H9 (cell line): ENCODE measurements at regions not wholly inside any gene's neighbourhood (a gene's known extent, or its start where the extent isn't known, plus 50 kb on each side); places are given as distances from the start of the nearest gene placed in this dataset.
A peak's percentile ranks its signal among the peaks of the same experiment; 100 is the strongest.

ENCODE experiments used
- DNase-seq: peaks from one replicate; pipeline ENCODE4 v3.0.0-alpha.2; 2017
- H2AFZ ChIP-seq: one replicate; pipeline ENCODE4 v1.6.1; 2013; ENCODE audit warnings: mild to moderate bottlenecking, low read length, control low read depth, moderate library complexity
- H2AK5ac ChIP-seq: 2 replicates; pipeline ENCODE4 v1.6.1; 2013; ENCODE audit warnings: low read length, control low read depth, mixed read lengths; ENCODE audit not compliant: insufficient read length
- H2BK120ac ChIP-seq: one replicate; pipeline ENCODE4 v1.6.1; 2013; ENCODE audit warnings: low read depth, mild to moderate bottlenecking, low read length, control low read depth, inconsistent platforms; ENCODE audit not compliant: poor library complexity, severe bottlenecking
- H2BK12ac ChIP-seq: 2 replicates; pipeline ENCODE4 v1.6.1; 2013; ENCODE audit warnings: low read length, control low read depth, mixed read lengths, low read depth; ENCODE audit not compliant: insufficient read length
- H2BK15ac ChIP-seq: 2 replicates; pipeline ENCODE4 v1.6.1; 2013; ENCODE audit warnings: low read depth, low read length, control low read depth
- H2BK20ac ChIP-seq: one replicate; pipeline ENCODE4 v1.6.1; 2013; ENCODE audit warnings: low read depth, mild to moderate bottlenecking, low read length, control low read depth, inconsistent platforms; ENCODE audit not compliant: poor library complexity, severe bottlenecking
- H2BK5ac ChIP-seq: 2 replicates; pipeline ENCODE4 v1.6.1; 2013; ENCODE audit warnings: low read length, control low read depth, mixed read lengths; ENCODE audit not compliant: insufficient read length
- H3K14ac ChIP-seq: 2 replicates; pipeline ENCODE4 v1.6.1; 2013; ENCODE audit warnings: low read length, control low read depth; ENCODE audit not compliant: insufficient read depth
- H3K18ac ChIP-seq: 2 replicates; pipeline ENCODE4 v1.6.1; 2013; ENCODE audit warnings: low read depth, mild to moderate bottlenecking, mixed read lengths, low read length, control low read depth; ENCODE audit not compliant: insufficient read length
- H3K23ac ChIP-seq: 2 replicates; pipeline ENCODE4 v1.6.1; 2013; ENCODE audit warnings: low read length, control low read depth, mixed read lengths, low read depth; ENCODE audit not compliant: insufficient read length
- H3K23me2 ChIP-seq: 2 replicates; pipeline ENCODE4 v1.6.1; 2013; ENCODE audit warnings: low read depth, mild to moderate bottlenecking, mixed read lengths, low read length, control low read depth; ENCODE audit not compliant: insufficient read length, poor library complexity, severe bottlenecking
- H3K27ac ChIP-seq: 2 replicates; pipeline ENCODE4 v1.5.1; 2013; ENCODE audit warnings: low read length, control low read depth, mixed read lengths, low read depth; ENCODE audit not compliant: insufficient read length
- H3K27me3 ChIP-seq: 2 replicates; pipeline ENCODE4 v1.6.1; 2013; ENCODE audit warnings: low read length, control low read depth, inconsistent platforms; ENCODE audit not compliant: insufficient read depth
- H3K4ac ChIP-seq: 2 replicates; pipeline ENCODE4 v1.6.1; 2013; ENCODE audit warnings: low read depth, mild to moderate bottlenecking, control low read depth, inconsistent platforms, low read length, moderate library complexity
- H3K4me1 ChIP-seq: 2 replicates; pipeline ENCODE4 v1.6.1; 2013; ENCODE audit warnings: low read length, control low read depth, inconsistent platforms; ENCODE audit not compliant: insufficient read depth
- H3K4me2 ChIP-seq: 2 replicates; pipeline ENCODE4 v1.6.1; 2013; ENCODE audit warnings: low read length, control low read depth, mixed read lengths; ENCODE audit not compliant: insufficient read length, insufficient read depth
- H3K56ac ChIP-seq: 2 replicates; pipeline ENCODE4 v1.6.1; 2013; ENCODE audit warnings: low read depth, mild to moderate bottlenecking, mixed read lengths, low read length, control low read depth; ENCODE audit not compliant: insufficient read length
- H3K79me1 ChIP-seq: 2 replicates; pipeline ENCODE4 v1.6.1; 2013; ENCODE audit warnings: low read depth, mild to moderate bottlenecking, moderate library complexity, low read length, control low read depth, inconsistent platforms; ENCODE audit not compliant: insufficient read depth, poor library complexity, severe bottlenecking
- H3K79me2 ChIP-seq: 2 replicates; pipeline ENCODE4 v1.6.1; 2013; ENCODE audit warnings: low read length, control low read depth, inconsistent platforms; ENCODE audit not compliant: insufficient read depth
- H3K9ac ChIP-seq: 2 replicates; pipeline ENCODE4 v1.6.1; 2013; ENCODE audit warnings: low read length, control low read depth, mixed read lengths; ENCODE audit not compliant: insufficient read length; ENCODE audit errors: extremely low read depth
- H3K9me3 ChIP-seq: one replicate; pipeline ENCODE4 v1.6.1; 2013; ENCODE audit warnings: low read depth, low read length, inconsistent platforms; ENCODE audit not compliant: control insufficient read depth
- H3T11ph ChIP-seq: one replicate; pipeline ENCODE4 v1.6.1; 2013; ENCODE audit warnings: mild to moderate bottlenecking, low read length, control low read depth, inconsistent platforms
- H4K20me1 ChIP-seq: one replicate; pipeline ENCODE4 v1.6.1; 2013; ENCODE audit not compliant: control insufficient read depth, insufficient read length, insufficient read depth
- H4K5ac ChIP-seq: 2 replicates; pipeline ENCODE4 v1.6.1; 2013; ENCODE audit warnings: low read depth, mild to moderate bottlenecking, mixed read lengths, low read length, control low read depth; ENCODE audit not compliant: insufficient read length
- H4K8ac ChIP-seq: replicated peaks from 2 replicates; pipeline ENCODE4 v1.6.1; 2013; ENCODE audit warnings: low read length, control low read depth, mixed read lengths, low read depth; ENCODE audit not compliant: insufficient read length
- H4K91ac ChIP-seq: 2 replicates; pipeline ENCODE4 v1.6.1; 2013; ENCODE audit warnings: low read depth, mild to moderate bottlenecking, moderate library complexity, mixed read lengths, low read length, control low read depth; ENCODE audit not compliant: insufficient read length
- H3K27ac Mint-ChIP-seq, 3 experiments: 2 replicates in 2 of 3; 3 replicates in 1 of 3; pipeline ENCODE4 v1.8.0; 2020 to 2021; ENCODE audit warnings: mixed read lengths in 3 of 3, mild to moderate bottlenecking in 1 of 3, moderate library complexity in 1 of 3
- H3K27me3 Mint-ChIP-seq: 2 replicates; pipeline ENCODE4 v1.8.0; 2021; ENCODE audit warnings: low read depth, mild to moderate bottlenecking, moderate library complexity, mixed read lengths
- H3K36me3 Mint-ChIP-seq, 3 experiments: 2 replicates in 2 of 3; 3 replicates in 1 of 3; pipeline ENCODE4 v1.8.0; 2020 to 2021; ENCODE audit warnings: low read depth in 3 of 3, mixed read lengths in 3 of 3; ENCODE audit not compliant: insufficient read depth in 1 of 3
- H3K4me1 Mint-ChIP-seq, 2 experiments: 2 replicates each; pipeline ENCODE4 v1.8.0; 2020; ENCODE audit warnings: mixed read lengths in 2 of 2
- H3K4me3 Mint-ChIP-seq, 2 experiments: 2 replicates in 1 of 2; 3 replicates in 1 of 2; pipeline ENCODE4 v1.8.0; 2020 to 2021; ENCODE audit warnings: mild to moderate bottlenecking in 2 of 2, mixed read lengths in 2 of 2, moderate library complexity in 1 of 2
- H3K9me3 Mint-ChIP-seq, 2 experiments: 2 replicates in 1 of 2; 3 replicates in 1 of 2; pipeline ENCODE4 v1.8.0; 2020; ENCODE audit warnings: mild to moderate bottlenecking in 2 of 2, mixed read lengths in 2 of 2, moderate library complexity in 1 of 2
- CTCF ChIP-seq: fragments of 200-600 bp; sonication (generic); conservative IDR thresholded peaks from 3 replicates; pipeline ENCODE4 v1.8.0; 2021; ENCODE audit warnings: antibody characterized with exemption, mild to moderate bottlenecking
- WGBS: extraction: QIAGEN DNeasy Blood & Tissue Kit; methylation state at CpG from one replicate; pipeline ENCODE4 v1.1.7; 2013; ENCODE audit warnings: missing lambda C conversion rate, low lambda C conversion rate, mixed read lengths; ENCODE audit not compliant: insufficient read length; ENCODE audit errors: extremely low coverage; 5-methylcytosine and 5-hydroxymethylcytosine counted together

DNA sequence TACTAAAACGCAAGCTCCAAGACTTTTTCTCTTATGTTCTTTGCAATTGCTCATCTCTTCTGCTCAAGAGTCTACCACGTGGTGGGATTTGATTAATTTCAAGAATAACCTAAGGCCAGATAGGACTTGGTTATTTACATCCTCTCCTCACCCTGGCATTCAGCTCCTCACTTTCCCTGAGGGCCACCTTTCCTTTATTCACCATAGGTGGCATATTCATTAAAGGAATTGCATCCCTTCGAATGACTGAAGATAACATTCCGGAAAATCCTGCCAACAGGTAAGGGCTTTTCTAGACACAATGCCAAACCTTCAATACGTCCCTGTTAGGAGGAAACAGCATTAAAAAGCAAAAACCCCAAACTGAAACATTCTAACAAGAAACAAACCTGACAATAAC, 220.0 kb upstream of the KBTBD8 start:
- H2AK5ac ChIP-seq: no peak overlapping the region
- 0 out of 5 replicates have a peak overlapping the region, but pooled peaks of 1 of the 2 experiments have one; percentile 37 for H3K4me3 Mint-ChIP-seq
- no peak overlapping the region for H2AFZ ChIP-seq
- H3T11ph ChIP-seq: no peak overlapping the region
- H4K5ac ChIP-seq: no peak overlapping the region
- H3K27me3 Mint-ChIP-seq: no peaks in the 10 kb centered on the region
- no peak overlapping the region for H3K9ac ChIP-seq
- H3K27ac Mint-ChIP-seq: 0 out of 7 replicates have a peak overlapping the region, but pooled peaks of 2 of the 3 experiments have one; percentile 30 to 61
- no peaks in the 10 kb centered on the region for H3K79me1 ChIP-seq
- H3K36me3 Mint-ChIP-seq: no peaks in the 10 kb centered on the region
- no peak overlapping the region for H2BK12ac ChIP-seq
- no peak overlapping the region for H2BK15ac ChIP-seq
- WGBS: no CpG with 5 or more reads among the region's 5 CpGs
- no peak for DNase-seq
- H3K4me2 ChIP-seq: no peak overlapping the region
- H3K9me3 Mint-ChIP-seq: peaks cover 0 to 2% of the 10 kb centered on the region in 2 experiments; a peak in 3 of 5 replicates
- H3K56ac ChIP-seq: no peak overlapping the region
- H3K23ac ChIP-seq: no peak overlapping the region
- no peak overlapping the region for H3K14ac ChIP-seq
- no peak overlapping the region for H3K27ac ChIP-seq
- H2BK120ac ChIP-seq: no peak overlapping the region
- no peak overlapping the region for H4K8ac ChIP-seq
- H3K27me3 ChIP-seq: no peaks in the 10 kb centered on the region
- H4K20me1 ChIP-seq: no peaks in the 10 kb centered on the region
- no peaks in the 10 kb centered on the region for H3K79me2 ChIP-seq
- no peaks in the 10 kb centered on the region for H3K9me3 ChIP-seq
- no peak overlapping the region for H2BK5ac ChIP-seq
- H3K18ac ChIP-seq: no peak overlapping the region
- no peak overlapping the region for H4K91ac ChIP-seq
- H3K23me2 ChIP-seq: no peaks in the 10 kb centered on the region
- TF ChIP-seq CTCF: no peak
- peaks cover 18 to 25% of the 10 kb centered on the region in 2 experiments for H3K4me1 Mint-ChIP-seq
- H3K4me1 ChIP-seq: peaks cover 3% of the 10 kb centered on the region
- H2BK20ac ChIP-seq: no peak overlapping the region
- H3K4ac ChIP-seq: no peak overlapping the region
